Stimulated activated naive B cell treated with anti-CD40 and anti-IgM and Interleukin-4, amounts not matched to agents 10 μg/mL and 1 μg/mL and 100 μg/mL, for 72 hours (primary cell): ENCODE measurements at regions not wholly inside any gene's neighbourhood (a gene's known extent, or its start where the extent isn't known, plus 50 kb on each side); places are given as distances from the start of the nearest gene placed in this dataset.

Experiments used
- ATAC-seq, 2 donors: fragments of 150-1000 bp; cut with Tn5 transposase; replicated peaks; 2 replicates each; pipeline ENCODE4 v1.10.0; 2021; ENCODE audit warnings: moderate library complexity in 1 of 2
- DNase-seq: peaks from one replicate; pipeline ENCODE4 v3.0.0; 2021
- H3K27ac Mint-ChIP-seq: one replicate; pipeline ENCODE4 v1.8.0; 2022; ENCODE audit warnings: mild to moderate bottlenecking, mixed read lengths
- H3K27me3 Mint-ChIP-seq, 2 donors: one replicate each; pipeline ENCODE4 v1.8.0; 2022; ENCODE audit warnings: mixed read lengths in 2 of 2
- H3K36me3 Mint-ChIP-seq, 2 donors: one replicate each; pipeline ENCODE4 v1.8.0; 2022; ENCODE audit warnings: mixed read lengths in 2 of 2, mild to moderate bottlenecking in 1 of 2
- H3K4me1 Mint-ChIP-seq, 2 donors: one replicate each; pipeline ENCODE4 v1.8.0; 2022; ENCODE audit warnings: mixed read lengths in 2 of 2, mild to moderate bottlenecking in 1 of 2
- H3K4me3 Mint-ChIP-seq, 2 donors: one replicate each; pipeline ENCODE4 v1.8.0; 2022; ENCODE audit warnings: mild to moderate bottlenecking in 2 of 2, mixed read lengths in 2 of 2, moderate library complexity in 1 of 2
- H3K9me3 Mint-ChIP-seq, 2 donors: one replicate each; pipeline ENCODE4 v1.8.0; 2022; ENCODE audit warnings: mixed read lengths in 2 of 2, mild to moderate bottlenecking in 1 of 2

GRCh38 chrX:58051346-58051745 lies 141.1 kb upstream of the ZXDA start:
- H3K27me3 Mint-ChIP-seq = no peaks in the 10 kb centered on the region
- H3K4me3 Mint-ChIP-seq = no peak overlapping the region
- peaks cover 8 to 13% of the 10 kb centered on the region in 2 donors for H3K9me3 Mint-ChIP-seq
- ATAC-seq (no peak), DNase-seq (no peak)
- peaks cover 0 to 4% of the 10 kb centered on the region in 2 donors for H3K36me3 Mint-ChIP-seq
- no peaks in the 10 kb centered on the region for H3K4me1 Mint-ChIP-seq
- no peak overlapping the region for H3K27ac Mint-ChIP-seq

GRCh38 chrX:58044130-58044529 lies 133.9 kb upstream of the ZXDA start:
- Mint-ChIP-seq H3K9me3 (peaks cover 12 to 18% of the 10 kb centered on the region in 2 donors), H3K36me3 (peaks cover 0 to 4% of the 10 kb centered on the region in 2 donors), H3K4me1 (no peaks in the 10 kb centered on the region), H3K4me3 (no peak overlapping the region), H3K27ac (no peak overlapping the region), H3K27me3 (peaks cover 0 to 3% of the 10 kb centered on the region in 2 donors)
- no peak for ATAC-seq
- no peak for DNase-seq

GRCh38 chrX:58025979-58026378 lies 115.7 kb upstream of the ZXDA start:
- Mint-ChIP-seq H3K4me3 (no peak overlapping the region), H3K9me3 (no peaks in the 10 kb centered on the region), H3K27me3 (peaks cover 0 to 11% of the 10 kb centered on the region in 2 donors), H3K4me1 (no peaks in the 10 kb centered on the region), H3K27ac (no peak overlapping the region), H3K36me3 (no peaks in the 10 kb centered on the region)
- DNase-seq = peak; percentile 4
- peak; percentile 41 to 61 for ATAC-seq

GRCh38 chrX:57985951-57986350 lies 75.7 kb upstream of the ZXDA start:
- DNase-seq (no peak), ATAC-seq (no peak)
- H3K27ac Mint-ChIP-seq = no peak overlapping the region
- no peaks in the 10 kb centered on the region for H3K4me1 Mint-ChIP-seq
- H3K36me3 Mint-ChIP-seq = peaks cover 0 to 3% of the 10 kb centered on the region in 2 donors
- H3K4me3 Mint-ChIP-seq = no peak overlapping the region
- H3K9me3 Mint-ChIP-seq = peaks cover 5 to 21% of the 10 kb centered on the region in 2 donors
- H3K27me3 Mint-ChIP-seq = peaks cover 0 to 4% of the 10 kb centered on the region in 2 donors

- peaks cover 0 to 3% of the 10 kb centered on the region in 2 donors for H3K36me3 Mint-ChIP-seq
- no peak for DNase-seq
- no peaks in the 10 kb centered on the region for H3K4me1 Mint-ChIP-seq
- no peak overlapping the region for H3K27ac Mint-ChIP-seq
- H3K27me3 Mint-ChIP-seq = peaks cover 0 to 4% of the 10 kb centered on the region in 2 donors
- no peak for ATAC-seq
- H3K9me3 Mint-ChIP-seq = peaks cover 5 to 15% of the 10 kb centered on the region in 2 donors
- H3K4me3 Mint-ChIP-seq = no peak overlapping the region
Observed at GRCh38 chrX:57984620-57985019, 74.4 kb upstream of the ZXDA start.

GRCh38 chrX:57977992-57978391 lies 67.7 kb upstream of the ZXDA start:
- no peak for ATAC-seq
- DNase-seq = no peak
- Mint-ChIP-seq H3K4me1 (no peaks in the 10 kb centered on the region), H3K9me3 (no peaks in the 10 kb centered on the region), H3K36me3 (no peaks in the 10 kb centered on the region), H3K27me3 (peaks cover 0 to 13% of the 10 kb centered on the region in 2 donors), H3K4me3 (no peak overlapping the region), H3K27ac (no peak overlapping the region)

- DNase-seq (no peak), ATAC-seq (no peak)
- H3K4me1 Mint-ChIP-seq = no peaks in the 10 kb centered on the region
- peaks cover 10 to 15% of the 10 kb centered on the region in 2 donors for H3K9me3 Mint-ChIP-seq
- no peak overlapping the region for H3K4me3 Mint-ChIP-seq
- H3K27me3 Mint-ChIP-seq = no peaks in the 10 kb centered on the region
- H3K36me3 Mint-ChIP-seq = peaks cover 2 to 3% of the 10 kb centered on the region in 2 donors
- no peak overlapping the region for H3K27ac Mint-ChIP-seq
Observed at GRCh38 chrX:57964975-57965374, 54.7 kb upstream of the ZXDA start.
